Activated CD4-positive, alpha-beta T cell treated with anti-CD3 and anti-CD28 coated beads, Interleukin-2, amount 10 ng/mL, durations not matched to agents 24 days and 14 days (primary cell): ENCODE measurements at regions not wholly inside any gene's neighbourhood (a gene's known extent, or its start where the extent isn't known, plus 50 kb on each side); places are given as distances from the start of the nearest gene placed in this dataset.

Experiments
- DNase-seq: peaks from one replicate; pipeline ENCODE4 v3.0.0; 2022
- H3K27ac Mint-ChIP-seq: one replicate; pipeline ENCODE4 v1.8.0; 2022; ENCODE audit warnings: mild to moderate bottlenecking, mixed read lengths
- H3K27me3 Mint-ChIP-seq: one replicate; pipeline ENCODE4 v1.8.0; 2022; ENCODE audit warnings: mixed read lengths
- H3K36me3 Mint-ChIP-seq: one replicate; pipeline ENCODE4 v1.8.0; 2022; ENCODE audit warnings: low read depth, mild to moderate bottlenecking, mixed read lengths
- H3K4me1 Mint-ChIP-seq: one replicate; pipeline ENCODE4 v1.8.0; 2021; ENCODE audit warnings: mixed read lengths
- H3K4me3 Mint-ChIP-seq: one replicate; pipeline ENCODE4 v1.8.0; 2022; ENCODE audit warnings: mild to moderate bottlenecking, moderate library complexity, mixed read lengths
- H3K9me3 Mint-ChIP-seq: one replicate; pipeline ENCODE4 v1.8.0; 2021; ENCODE audit warnings: mixed read lengths
- intact Hi-C: fragments of 100-400 bp; cut with micrococcal nuclease; formaldehyde crosslinking; loops from one replicate; pipeline ENCODE4 v1.15.1; 2023

DNA sequence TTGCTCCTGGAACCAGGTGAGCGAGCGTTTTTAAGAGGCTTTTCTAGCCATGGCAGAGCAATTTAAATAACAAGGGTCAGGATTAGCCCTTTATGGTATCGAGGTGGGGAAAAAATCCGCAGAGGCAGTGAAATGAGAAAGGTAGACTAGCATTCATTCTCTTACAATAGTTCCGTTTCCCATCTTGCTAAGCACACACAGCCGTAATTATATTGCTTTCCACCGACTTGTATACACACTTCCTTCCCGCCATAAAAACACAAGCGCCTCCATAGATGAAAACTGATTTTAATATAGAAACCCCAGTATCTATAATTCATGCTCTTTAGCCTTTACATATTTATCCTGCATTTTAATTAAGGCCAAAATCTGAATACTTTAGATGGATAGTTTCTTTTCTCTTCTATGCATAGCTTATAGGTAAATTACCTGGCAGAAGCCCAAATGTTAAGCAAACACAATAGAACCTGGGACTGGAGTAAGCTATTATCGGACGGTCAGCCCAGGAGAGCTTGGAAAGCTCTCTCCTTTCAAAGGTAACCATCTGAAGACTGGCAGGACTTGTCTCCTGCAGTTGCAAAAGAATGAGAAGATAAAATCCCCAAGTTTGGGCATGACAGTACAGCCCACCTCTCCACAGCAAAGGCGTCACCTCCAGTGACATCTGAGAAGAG, 90.9 kb upstream of the MC3R start:
- no peaks in the 10 kb centered on the region for H3K27me3 Mint-ChIP-seq
- no peak overlapping the region for H3K4me3 Mint-ChIP-seq
- intact Hi-C loops: no loop called here
- H3K9me3 Mint-ChIP-seq: no peaks in the 10 kb centered on the region
- H3K27ac Mint-ChIP-seq: no peak overlapping the region
- no peak for DNase-seq
- no peaks in the 10 kb centered on the region for H3K4me1 Mint-ChIP-seq
- H3K36me3 Mint-ChIP-seq: no peaks in the 10 kb centered on the region

DNA sequence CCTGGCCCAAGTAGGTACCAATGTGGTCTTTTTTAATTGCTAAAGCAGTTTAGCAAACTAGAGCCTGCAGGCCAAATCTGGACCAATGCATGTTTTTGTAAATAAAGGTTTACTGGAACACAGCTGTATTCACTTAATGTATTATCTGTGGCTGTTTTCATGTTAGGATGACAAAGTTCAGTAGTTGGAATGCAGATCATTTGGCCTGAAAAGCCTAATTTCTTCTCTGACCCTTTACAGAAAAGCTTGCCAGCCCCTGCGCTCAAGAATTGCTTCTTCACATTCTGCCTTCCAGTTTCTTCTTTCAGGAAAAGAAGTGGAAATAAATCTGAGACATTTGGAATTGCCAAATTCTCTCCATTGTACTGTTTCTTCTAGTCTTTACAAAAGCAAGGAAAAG, 90.0 kb upstream of the MC3R start:
- intact Hi-C loops: no loop called here
- Mint-ChIP-seq H3K4me3 (no peak overlapping the region), H3K36me3 (no peaks in the 10 kb centered on the region), H3K27me3 (no peaks in the 10 kb centered on the region), H3K27ac (no peak overlapping the region), H3K4me1 (no peaks in the 10 kb centered on the region), H3K9me3 (no peaks in the 10 kb centered on the region)
- no peak for DNase-seq

DNA sequence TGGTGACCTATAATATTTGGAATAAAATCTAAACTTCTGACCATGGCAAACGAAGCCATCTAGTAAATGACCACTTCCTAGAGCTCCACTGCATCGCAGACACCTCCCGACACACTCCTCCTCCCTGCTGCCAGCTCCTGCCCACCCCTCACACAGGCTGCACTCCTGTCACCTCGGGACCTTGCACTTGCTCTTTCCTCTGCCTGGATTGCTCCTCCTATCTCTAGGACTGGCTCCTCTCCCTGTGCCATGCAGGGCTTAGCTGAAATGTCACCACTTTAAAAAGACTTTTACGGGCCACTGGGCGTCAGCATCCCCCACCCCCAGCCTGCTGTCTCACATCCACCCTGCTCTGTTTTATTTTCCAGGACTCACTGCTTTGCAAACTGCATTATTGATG, 87.6 kb upstream of the MC3R start:
- no peak for DNase-seq
- Mint-ChIP-seq H3K27me3 (no peaks in the 10 kb centered on the region), H3K4me3 (no peak overlapping the region), H3K9me3 (no peaks in the 10 kb centered on the region), H3K4me1 (no peaks in the 10 kb centered on the region), H3K27ac (no peak overlapping the region), H3K36me3 (no peaks in the 10 kb centered on the region)
- intact Hi-C loops: no loop called here

DNA sequence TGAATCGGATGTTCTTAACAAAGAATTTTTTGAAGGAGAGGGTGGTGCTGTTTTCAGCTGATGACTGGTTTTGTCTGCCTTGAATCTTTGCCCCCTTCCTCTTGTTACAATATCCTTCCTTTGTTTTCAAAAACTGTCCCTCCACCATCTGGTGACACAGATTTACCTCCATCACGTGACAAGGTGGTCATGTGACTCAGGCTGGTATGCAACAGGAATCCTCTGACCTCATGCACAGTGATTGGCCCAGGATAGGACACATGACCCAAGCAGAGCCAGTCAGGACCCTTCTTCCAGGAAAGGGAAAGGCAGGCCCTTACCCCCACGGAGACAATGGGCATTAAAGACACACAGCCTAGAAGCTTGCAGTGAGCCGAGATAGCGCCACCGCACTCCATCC, 84.7 kb upstream of the MC3R start:
- Mint-ChIP-seq H3K27me3 (no peaks in the 10 kb centered on the region), H3K9me3 (no peaks in the 10 kb centered on the region), H3K36me3 (no peaks in the 10 kb centered on the region), H3K27ac (no peak overlapping the region), H3K4me3 (no peak overlapping the region), H3K4me1 (no peaks in the 10 kb centered on the region)
- intact Hi-C loops: no loop called here
- no peak for DNase-seq

DNA sequence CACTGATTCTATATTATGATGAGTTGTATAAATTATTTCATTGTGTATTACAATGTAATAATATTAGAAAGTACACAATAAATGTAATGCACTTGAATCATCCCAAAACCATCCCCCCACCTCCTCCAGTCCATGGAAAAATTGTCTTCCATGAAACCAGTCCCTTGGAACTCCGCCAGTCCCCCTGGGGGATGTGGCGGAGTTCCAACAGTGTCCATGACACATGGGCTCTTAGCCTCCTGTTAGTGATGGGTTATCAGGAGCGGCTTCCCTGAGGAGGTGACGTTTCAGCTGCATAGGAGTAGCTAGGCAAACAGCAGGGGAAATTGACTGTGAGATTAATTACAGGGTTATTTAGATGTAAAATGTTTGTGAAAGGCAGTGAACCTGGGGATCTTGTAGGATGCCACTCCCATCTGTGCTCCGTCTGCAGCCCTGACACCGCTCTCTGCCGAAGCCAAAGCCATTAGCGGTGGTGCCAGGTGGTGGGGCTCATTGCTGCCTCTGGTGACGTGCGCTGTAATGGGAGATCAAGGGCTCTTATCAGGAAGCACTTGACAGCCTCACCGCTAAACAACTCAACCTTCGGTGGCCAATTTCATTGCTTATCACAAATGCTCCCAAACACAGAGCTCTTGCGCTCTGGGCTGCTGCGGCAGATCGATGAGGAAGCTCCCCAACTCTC, 81.6 kb upstream of the MC3R start:
- intact Hi-C loops: no loop called here
- Mint-ChIP-seq H3K4me3 (no peak overlapping the region), H3K27ac (no peak overlapping the region), H3K36me3 (no peaks in the 10 kb centered on the region), H3K9me3 (no peaks in the 10 kb centered on the region), H3K27me3 (no peaks in the 10 kb centered on the region), H3K4me1 (no peaks in the 10 kb centered on the region)
- DNase-seq: no peak

DNA sequence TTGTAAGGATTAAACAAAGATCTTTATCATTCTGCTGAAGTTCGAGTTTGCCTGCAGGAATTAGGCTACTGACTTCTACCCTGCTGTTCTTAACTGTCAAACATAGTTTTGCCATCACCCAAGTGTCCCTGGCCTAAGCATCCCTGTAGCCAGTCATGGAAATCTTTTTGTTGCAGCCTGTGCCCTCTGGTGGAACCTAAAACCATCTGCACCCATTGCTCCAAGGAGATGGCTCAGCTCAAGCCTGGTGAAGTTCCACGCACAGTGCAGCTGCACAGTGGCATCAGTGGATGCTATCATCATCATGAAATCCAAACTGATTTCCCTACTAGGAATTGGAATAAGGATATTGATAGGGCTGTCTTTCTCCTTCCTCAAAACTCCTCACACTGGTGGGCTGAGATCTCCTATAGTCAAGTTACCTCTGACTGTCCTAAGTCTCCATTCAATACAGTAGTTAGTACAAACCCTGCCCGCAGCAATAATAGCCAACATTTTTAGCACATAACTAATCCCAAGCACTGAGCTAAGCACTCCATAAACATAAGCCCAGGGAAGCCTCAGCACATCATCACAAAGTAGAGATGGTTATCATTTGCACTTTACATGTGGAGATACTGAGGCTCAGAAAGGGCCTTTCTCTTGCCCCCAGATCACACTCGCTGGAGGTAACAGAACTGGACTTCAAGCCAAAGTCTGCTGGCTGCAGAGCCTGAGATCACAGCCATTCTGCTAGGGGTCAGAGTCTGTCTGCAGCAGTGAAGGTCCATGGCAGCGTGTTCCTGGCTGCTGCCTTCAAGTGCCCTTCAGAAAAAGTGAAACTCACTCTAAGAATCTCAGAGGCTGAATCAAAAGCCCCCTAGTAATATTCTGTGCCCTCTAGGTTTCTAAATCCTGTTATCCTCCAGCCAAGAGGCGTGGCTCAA, 77.2 kb upstream of the MC3R start:
- no peak overlapping the region for H3K4me3 Mint-ChIP-seq
- H3K4me1 Mint-ChIP-seq: no peaks in the 10 kb centered on the region
- no peaks in the 10 kb centered on the region for H3K36me3 Mint-ChIP-seq
- H3K27ac Mint-ChIP-seq: no peak overlapping the region
- no peak for DNase-seq
- intact Hi-C loops: no loop called here
- H3K9me3 Mint-ChIP-seq: peaks cover 4% of the 10 kb centered on the region
- no peaks in the 10 kb centered on the region for H3K27me3 Mint-ChIP-seq

DNA sequence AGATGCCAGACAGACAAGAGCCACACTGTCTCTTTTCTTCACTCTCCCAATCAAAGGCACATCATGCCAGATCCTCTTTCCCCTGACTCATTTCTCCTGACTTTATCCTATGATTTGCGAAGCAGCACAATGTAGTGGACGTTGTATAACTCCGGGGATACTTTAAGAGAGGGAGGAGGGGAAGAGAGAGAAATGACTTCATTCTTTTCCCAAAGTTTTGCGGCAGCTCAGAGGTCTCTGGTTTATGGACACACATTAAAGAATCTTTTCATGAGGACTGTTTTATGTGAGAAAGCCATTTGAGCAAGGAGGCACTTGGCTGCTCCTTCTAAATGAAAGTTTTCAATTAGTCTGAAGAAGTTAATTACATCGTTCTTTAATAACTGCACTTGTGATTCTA, 75.1 kb upstream of the MC3R start:
- no peak overlapping the region for H3K27ac Mint-ChIP-seq
- H3K36me3 Mint-ChIP-seq: no peaks in the 10 kb centered on the region
- intact Hi-C loops: no loop called here
- no peak for DNase-seq
- H3K27me3 Mint-ChIP-seq: no peaks in the 10 kb centered on the region
- no peak overlapping the region for H3K4me3 Mint-ChIP-seq
- peaks cover 4% of the 10 kb centered on the region for H3K9me3 Mint-ChIP-seq
- H3K4me1 Mint-ChIP-seq: no peaks in the 10 kb centered on the region

DNA sequence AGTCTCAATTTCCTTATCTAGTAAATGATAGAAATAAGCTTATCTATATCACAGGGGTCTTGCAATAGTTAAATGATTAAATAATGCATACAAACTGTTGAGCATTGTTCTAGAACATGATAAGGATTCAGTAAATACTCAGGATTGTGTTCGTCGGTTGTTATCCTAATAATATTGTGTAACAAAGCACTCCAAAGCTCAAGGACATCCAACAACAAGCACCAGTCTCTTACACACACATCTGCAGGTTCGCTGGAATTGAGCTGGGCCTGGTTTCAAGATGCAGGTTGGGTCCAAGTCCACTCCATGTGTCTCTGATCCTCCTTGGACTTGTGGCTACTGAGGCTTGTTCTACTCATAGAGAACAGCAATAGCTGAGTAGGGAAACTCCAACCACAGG, 74.1 kb upstream of the MC3R start:
- intact Hi-C loops: no loop called here
- H3K27ac Mint-ChIP-seq: no peak overlapping the region
- H3K4me1 Mint-ChIP-seq: no peaks in the 10 kb centered on the region

DNA sequence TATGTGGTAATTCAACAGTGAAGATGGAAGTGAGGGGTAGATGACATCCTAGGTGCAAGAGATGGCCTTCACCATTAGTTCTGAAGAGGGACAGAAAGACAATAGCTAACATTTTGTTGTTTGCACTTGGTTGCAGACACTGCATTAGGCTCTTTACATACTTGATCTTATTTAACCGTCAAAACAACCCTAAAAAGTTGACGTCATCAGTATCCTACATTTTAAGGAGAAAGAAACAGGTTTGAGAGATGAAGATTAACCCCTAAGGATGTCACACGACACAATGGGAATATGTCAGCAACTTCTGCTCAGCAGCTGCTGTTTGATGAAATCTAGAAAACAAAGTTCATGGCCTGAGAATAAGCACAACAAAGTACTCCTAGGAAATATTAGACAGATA, 72.6 kb upstream of the MC3R start:
- Mint-ChIP-seq H3K36me3 (no peaks in the 10 kb centered on the region), H3K9me3 (peaks cover 4% of the 10 kb centered on the region), H3K27ac (no peak overlapping the region), H3K4me3 (no peak overlapping the region), H3K27me3 (no peaks in the 10 kb centered on the region), H3K4me1 (no peaks in the 10 kb centered on the region)
- intact Hi-C loops: no loop called here
- DNase-seq: no peak

More for the DNA sequence above, 74.1 kb upstream of the MC3R start:
- peaks cover 4% of the 10 kb centered on the region for H3K9me3 Mint-ChIP-seq
- no peak overlapping the region for H3K4me3 Mint-ChIP-seq
- no peaks in the 10 kb centered on the region for H3K36me3 Mint-ChIP-seq
- DNase-seq: no peak
- H3K27me3 Mint-ChIP-seq: no peaks in the 10 kb centered on the region

DNA sequence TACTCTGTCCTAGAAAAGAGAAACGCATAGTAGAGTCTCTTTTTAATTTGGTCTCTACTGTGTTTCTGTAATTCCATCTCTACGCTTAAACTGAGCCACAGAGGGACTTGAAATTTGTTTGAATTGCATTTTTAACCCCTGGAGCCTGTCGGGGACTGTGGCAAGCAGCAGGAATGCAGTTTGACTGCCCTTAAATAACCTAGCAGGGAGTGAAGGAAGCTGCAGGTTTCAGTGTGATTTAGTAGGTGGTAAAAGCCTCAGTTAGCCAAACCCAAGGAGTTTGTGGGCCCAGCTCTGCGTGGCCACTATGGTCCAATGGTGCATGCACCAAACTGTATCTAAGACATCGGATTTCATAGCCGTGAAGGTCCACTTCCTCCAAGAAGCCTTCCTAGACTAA, 70.3 kb upstream of the MC3R start:
- DNase-seq: no peak
- no peak overlapping the region for H3K27ac Mint-ChIP-seq
- no peaks in the 10 kb centered on the region for H3K4me1 Mint-ChIP-seq
- no peak overlapping the region for H3K4me3 Mint-ChIP-seq
- intact Hi-C loops: no loop called here
- H3K36me3 Mint-ChIP-seq: no peaks in the 10 kb centered on the region
- H3K27me3 Mint-ChIP-seq: no peaks in the 10 kb centered on the region
- H3K9me3 Mint-ChIP-seq: peaks cover 4% of the 10 kb centered on the region

DNA sequence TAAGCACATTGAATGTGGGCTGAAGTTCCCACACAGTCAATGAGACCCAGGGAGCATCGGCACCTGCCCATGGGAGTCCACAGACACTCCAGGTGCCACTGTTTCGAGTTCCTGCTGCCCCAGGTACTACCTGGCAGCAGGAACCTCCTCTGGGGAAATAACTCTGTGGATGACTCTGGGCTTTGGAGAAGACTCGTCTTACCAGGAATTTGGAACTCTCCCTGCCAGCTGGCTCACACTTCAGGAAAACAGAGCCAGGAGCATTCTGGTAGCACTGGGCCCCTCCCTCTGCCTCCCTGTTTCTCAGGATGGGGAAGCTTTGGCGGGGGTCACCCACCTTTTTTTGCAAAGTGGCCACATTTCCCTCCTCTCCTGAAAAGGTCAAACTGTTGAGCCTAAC, 69.5 kb upstream of the MC3R start:
- Mint-ChIP-seq H3K27me3 (no peaks in the 10 kb centered on the region), H3K36me3 (no peaks in the 10 kb centered on the region), H3K4me3 (no peak overlapping the region), H3K27ac (no peak overlapping the region), H3K9me3 (peaks cover 4% of the 10 kb centered on the region), H3K4me1 (no peaks in the 10 kb centered on the region)
- intact Hi-C loops: no loop called here
- DNase-seq: no peak

DNA sequence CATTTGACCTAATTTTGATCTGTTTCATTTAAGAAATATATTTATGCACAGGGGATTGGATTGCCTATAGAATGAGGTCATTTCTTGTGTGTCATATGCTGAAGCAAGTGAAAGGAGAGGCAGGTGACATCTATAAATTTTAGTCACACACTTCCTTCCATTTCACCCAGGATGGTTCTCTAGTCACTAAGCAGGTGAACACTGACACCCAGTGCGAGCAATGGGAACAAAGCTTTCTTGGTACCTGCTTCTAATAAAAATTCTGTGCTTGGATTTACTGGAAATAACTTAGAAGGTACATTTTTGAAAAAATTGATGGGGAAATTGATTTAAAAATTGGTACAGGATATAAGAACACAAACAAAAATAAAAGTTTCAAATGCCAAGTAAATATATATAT, 66.9 kb upstream of the MC3R start:
- no peaks in the 10 kb centered on the region for H3K36me3 Mint-ChIP-seq
- H3K4me3 Mint-ChIP-seq: no peak overlapping the region
- intact Hi-C loops: no loop called here
- H3K27ac Mint-ChIP-seq: no peak overlapping the region
- no peaks in the 10 kb centered on the region for H3K27me3 Mint-ChIP-seq
- H3K4me1 Mint-ChIP-seq: no peaks in the 10 kb centered on the region
- no peaks in the 10 kb centered on the region for H3K9me3 Mint-ChIP-seq
- DNase-seq: no peak

DNA sequence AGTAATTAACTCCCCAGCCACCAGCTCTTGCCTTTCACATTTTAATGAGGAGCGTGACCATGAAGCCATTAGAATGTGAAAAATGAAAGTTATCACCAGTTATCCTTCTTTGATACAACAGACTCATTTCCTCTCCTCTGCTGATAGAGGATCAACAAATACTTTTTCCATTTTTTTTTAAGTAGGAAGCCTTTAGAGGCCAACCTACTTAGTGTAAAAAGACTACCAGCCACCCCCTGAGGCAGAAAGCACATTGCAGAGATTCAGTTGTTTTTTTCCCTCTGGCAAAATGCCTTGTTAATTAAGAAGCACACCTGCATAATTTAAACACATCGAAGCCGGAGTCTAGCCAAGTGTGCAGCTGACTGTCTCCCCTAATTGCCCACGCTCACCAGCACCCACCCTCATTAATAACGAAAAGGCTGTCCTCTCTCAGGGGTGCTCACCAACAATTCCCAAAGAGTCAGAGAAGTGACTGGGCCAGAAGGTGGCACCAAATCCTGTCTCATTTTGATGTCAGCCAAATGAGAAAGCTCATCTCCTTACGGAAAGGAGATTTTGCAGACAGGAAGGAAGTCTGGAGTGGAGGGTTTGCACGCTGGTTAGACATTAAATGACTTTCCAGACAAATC, 60.9 kb upstream of the MC3R start:
- Mint-ChIP-seq H3K4me1 (no peaks in the 10 kb centered on the region), H3K4me3 (no peak overlapping the region), H3K27me3 (no peaks in the 10 kb centered on the region), H3K27ac (no peak overlapping the region), H3K36me3 (no peaks in the 10 kb centered on the region), H3K9me3 (no peaks in the 10 kb centered on the region)
- DNase-seq: no peak
- intact Hi-C loops: no loop called here

DNA sequence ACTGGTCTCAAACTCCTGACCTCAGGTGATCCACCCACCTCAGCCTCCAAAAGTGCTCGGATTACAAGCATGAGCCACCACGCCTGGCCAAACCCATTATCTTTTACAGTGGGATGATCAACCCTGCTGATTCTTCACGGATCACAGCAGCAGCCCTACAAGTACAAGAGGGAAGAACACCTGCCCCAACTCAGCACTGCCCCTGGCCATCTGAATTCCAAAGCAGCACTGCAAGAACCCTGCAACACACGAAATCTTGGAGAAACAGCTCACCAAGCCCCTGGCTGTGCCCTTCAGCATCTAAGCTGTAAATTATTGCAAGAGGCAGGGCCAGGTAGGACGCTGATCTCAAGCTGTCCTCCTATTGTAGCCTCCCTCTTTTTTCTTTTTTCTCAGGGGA, 54.5 kb upstream of the MC3R start:
- H3K9me3 Mint-ChIP-seq: peaks cover 4% of the 10 kb centered on the region
- H3K36me3 Mint-ChIP-seq: no peaks in the 10 kb centered on the region
- H3K27ac Mint-ChIP-seq: no peak overlapping the region
- intact Hi-C loops: no loop called here
- DNase-seq: no peak
- no peaks in the 10 kb centered on the region for H3K4me1 Mint-ChIP-seq
- H3K4me3 Mint-ChIP-seq: no peak overlapping the region
- H3K27me3 Mint-ChIP-seq: no peaks in the 10 kb centered on the region
